SK-N-SH treated with all-trans-retinoic acid at 6 μM for 48 hours (cell line): ENCODE measurements at regions not wholly inside any gene's neighbourhood (a gene's known extent, or its start where the extent isn't known, plus 50 kb on each side); places are given as distances from the start of the nearest gene placed in this dataset.

ENCODE experiments used
- ATAC-seq: fragments of 200-7000 bp; cut with Tn5 transposase; 3 replicates; pipeline ENCODE4 v1.9.1; 2020; ENCODE audit warnings: mild to moderate bottlenecking, moderate library complexity
- ARNTL ChIP-seq: fragments of 450-650 bp; formaldehyde crosslinking; IDR thresholded peaks from 2 replicates; pipeline ENCODE4 v1.5.0; 2020; ENCODE audit warnings: low read depth, mild to moderate bottlenecking, moderate library complexity, borderline replicate concordance
- BACH2 ChIP-seq: fragments of 250-450 bp; sonication (Bioruptor Pico); IDR thresholded peaks from 2 replicates; pipeline ENCODE4 v1.9.0; 2021; ENCODE audit warnings: mild to moderate bottlenecking, borderline replicate concordance
- CREB5 ChIP-seq: fragments of 250-450 bp; sonication (Bioruptor Pico); IDR thresholded peaks from 2 replicates; pipeline ENCODE4 v1.5.1; 2020; ENCODE audit warnings: low read depth, mild to moderate bottlenecking, moderate library complexity
- CSDC2 ChIP-seq: fragments of 250-450 bp; sonication (Bioruptor Pico); IDR thresholded peaks from 2 replicates; pipeline ENCODE4 v1.5.0; 2020; ENCODE audit warnings: mild to moderate bottlenecking, moderate library complexity
- CSRNP3 ChIP-seq: fragments of 250-450 bp; sonication (Bioruptor Pico); IDR thresholded peaks from 2 replicates; pipeline ENCODE4 v1.5.1; 2021; ENCODE audit warnings: mild to moderate bottlenecking, moderate library complexity
- ESRRG ChIP-seq: fragments of 250-450 bp; sonication (Bioruptor Pico); IDR thresholded peaks from 2 replicates; pipeline ENCODE4 v1.6.1; 2021; ENCODE audit warnings: mild to moderate bottlenecking
- OSR1 ChIP-seq: fragments of 250-450 bp; sonication (Bioruptor Pico); IDR thresholded peaks from 2 replicates; pipeline ENCODE4 v1.8.0; 2022; ENCODE audit warnings: moderate library complexity, mild to moderate bottlenecking, inconsistent platforms
- PATZ1 ChIP-seq: fragments of 250-450 bp; sonication (Bioruptor Pico); IDR thresholded peaks from 2 replicates; pipeline ENCODE4 v1.8.0; 2020; ENCODE audit warnings: mild to moderate bottlenecking, moderate library complexity, borderline replicate concordance
- POU6F1 ChIP-seq: fragments of 250-450 bp; sonication (Bioruptor Pico); IDR thresholded peaks from 2 replicates; pipeline ENCODE4 v1.8.0; 2021; ENCODE audit warnings: low read depth, mild to moderate bottlenecking, moderate library complexity, borderline replicate concordance
- PPARA ChIP-seq: fragments of 250-450 bp; sonication (Bioruptor Pico); IDR thresholded peaks from 2 replicates; pipeline ENCODE4 v1.5.0; 2020; ENCODE audit warnings: mild to moderate bottlenecking, borderline replicate concordance
- RARB ChIP-seq: fragments of 250-450 bp; sonication (Bioruptor Pico); IDR thresholded peaks from 2 replicates; pipeline ENCODE4 v1.8.0; 2021; ENCODE audit warnings: mild to moderate bottlenecking, moderate library complexity
- TCF4 ChIP-seq: fragments of 250-450 bp; sonication (Bioruptor Pico); IDR thresholded peaks from 2 replicates; pipeline ENCODE4 v1.8.0; 2021; ENCODE audit warnings: mild to moderate bottlenecking, moderate library complexity, borderline replicate concordance
- TOX ChIP-seq: fragments of 250-450 bp; sonication (Bioruptor Pico); IDR thresholded peaks from 2 replicates; pipeline ENCODE4 v1.8.0; 2021; ENCODE audit warnings: mild to moderate bottlenecking, moderate library complexity, borderline replicate concordance
- ZFP3 ChIP-seq: fragments of 250-450 bp; sonication (Bioruptor Pico); IDR thresholded peaks from 2 replicates; pipeline ENCODE4 v1.5.0; 2020; ENCODE audit warnings: mild to moderate bottlenecking, moderate library complexity
- ZNF565 ChIP-seq: fragments of 450-650 bp; formaldehyde crosslinking; conservative IDR thresholded peaks from 2 replicates; pipeline ENCODE4 v1.5.0; 2020; ENCODE audit warnings: low read depth, mild to moderate bottlenecking, moderate library complexity
- ZNF70 ChIP-seq: fragments of 450-650 bp; formaldehyde crosslinking; IDR thresholded peaks from 2 replicates; pipeline ENCODE4 v1.5.0; 2020; ENCODE audit warnings: mild to moderate bottlenecking, moderate library complexity
- ZNF8 ChIP-seq: fragments of 450-650 bp; formaldehyde crosslinking; IDR thresholded peaks from 2 replicates; pipeline ENCODE4 v1.5.0; 2020; ENCODE audit warnings: mild to moderate bottlenecking, moderate library complexity

GRCh38 chrX:26999634-27000033 lies 463.5 kb downstream of the PPP4R3C start:
- TF ChIP-seq ARNTL: no peak
- no peak for TF ChIP-seq CSRNP3 (CRISPR knock-in tag)
- TF ChIP-seq TOX (CRISPR knock-in tag): no peak
- no peak for TF ChIP-seq OSR1
- no peak for TF ChIP-seq ZNF565
- no peak for TF ChIP-seq PATZ1
- no peak for TF ChIP-seq ZNF70 (CRISPR knock-in tag)
- TF ChIP-seq POU6F1 (CRISPR knock-in tag): no peak
- TF ChIP-seq ZNF8: no peak
- no peak for ATAC-seq

GRCh38 chrX:26958261-26958660 lies 504.9 kb downstream of the PPP4R3C start:
- no peak for TF ChIP-seq ZFP3
- TF ChIP-seq CSRNP3 (CRISPR knock-in tag): no peak
- no peak for TF ChIP-seq ZNF565
- TF ChIP-seq PATZ1: no peak
- no peak for TF ChIP-seq PPARA (CRISPR knock-in tag)
- no peak for TF ChIP-seq CSDC2
- no peak for TF ChIP-seq ESRRG (CRISPR knock-in tag)
- TF ChIP-seq TCF4 (CRISPR knock-in tag): no peak
- no peak for TF ChIP-seq CREB5
- TF ChIP-seq BACH2 (CRISPR knock-in tag): no peak
- no peak for ATAC-seq

- no peak for ATAC-seq
- TF ChIP-seq BACH2 (CRISPR knock-in tag) (no peak), TCF4 (CRISPR knock-in tag) (no peak), ZNF70 (CRISPR knock-in tag) (no peak), RARB (CRISPR knock-in tag) (no peak), PATZ1 (no peak), PPARA (CRISPR knock-in tag) (no peak), TOX (CRISPR knock-in tag) (no peak)
Observed at GRCh38 chrX:26954029-26954428, 509.1 kb downstream of the PPP4R3C start.
